ENCODE measurements at regions not wholly inside any gene's neighbourhood (a gene's known extent, or its start where the extent isn't known, plus 50 kb on each side); places are given as distances from the start of the nearest gene placed in this dataset.

- no peak overlapping the region for H3K4me2 ChIP-seq (ENCODE audit: control insufficient read depth, insufficient read depth)
- no peaks in the 10 kb centered on the region for H4K20me1 ChIP-seq (ENCODE audit: control insufficient read depth, insufficient read depth)
- DNase-seq (ENCODE audit: low read depth, low spot score) (peak; percentile 38), FAIRE-seq (no peak), ATAC-seq (peak; percentile 90)
- ChIA-PET SMC1A (ENCODE audit: uncharacterized antibody, unreplicated experiment) (interaction anchor here (0.6 to 6.2 kb wide), 18 partner anchors 10 to 436 kb away, joined by 3 to 42 read pairs (median 3); no protein-coding TSS in a partner anchor), CTCF (interaction anchor here (1.2 to 2.3 kb wide), 3 partner anchors 21 to 82 kb away, joined by 3 to 7 read pairs (median 4); no protein-coding TSS in a partner anchor), POLR2A (interaction anchor here (0.6 to 1.2 kb wide), 2 partner anchors 23 to 24 kb away, joined by 3 to 4 read pairs; no protein-coding TSS in a partner anchor), RAD21 (ENCODE audit: unreplicated experiment) (interaction anchor here (0.7 to 2.5 kb wide), 6 partner anchors 13 to 1469 kb away, joined by 3 to 10 read pairs (median 4); no protein-coding TSS in a partner anchor)
- H3K79me2 ChIP-seq (ENCODE audit: control insufficient read depth, insufficient read depth, low read length) = no peaks in the 10 kb centered on the region
- intact Hi-C loops (cut with micrococcal nuclease; ENCODE audit: unreplicated experiment) = no loop called here
- no peaks in the 10 kb centered on the region for H3K36me3 ChIP-seq (ENCODE audit: control insufficient read depth in 2 of 2, insufficient read depth in 2 of 2, low read length in 1 of 2)
- H3K9ac ChIP-seq (ENCODE audit: control insufficient read depth, insufficient read depth, low read length) = no peak overlapping the region
- H3K27ac ChIP-seq (ENCODE audit: control insufficient read depth, insufficient read depth) = no peak overlapping the region
- no peak for TF ChIP-seq ZNF384 (IDR thresholded peaks at IDR 0.05; ENCODE audit: borderline replicate concordance, low read depth, low read length)
- no peak for TF ChIP-seq HDAC2 (IDR thresholded peaks at IDR 0.05)
- TF ChIP-seq NBN (IDR thresholded peaks at IDR 0.05) = peak; percentile 48
- 0 out of 2 replicates have a peak, but pooled peaks have one; percentile 25 for TF ChIP-seq IKZF1 (conservative IDR thresholded peaks at IDR 0.05)
- TF ChIP-seq BCLAF1 (IDR thresholded peaks at IDR 0.05) = no peak
- peak; percentile 27; the same call in 1 of the 2 replicates for TF ChIP-seq RELB (IDR thresholded peaks at IDR 0.05; ENCODE audit: low read depth)
- TF ChIP-seq, protein P1, sequence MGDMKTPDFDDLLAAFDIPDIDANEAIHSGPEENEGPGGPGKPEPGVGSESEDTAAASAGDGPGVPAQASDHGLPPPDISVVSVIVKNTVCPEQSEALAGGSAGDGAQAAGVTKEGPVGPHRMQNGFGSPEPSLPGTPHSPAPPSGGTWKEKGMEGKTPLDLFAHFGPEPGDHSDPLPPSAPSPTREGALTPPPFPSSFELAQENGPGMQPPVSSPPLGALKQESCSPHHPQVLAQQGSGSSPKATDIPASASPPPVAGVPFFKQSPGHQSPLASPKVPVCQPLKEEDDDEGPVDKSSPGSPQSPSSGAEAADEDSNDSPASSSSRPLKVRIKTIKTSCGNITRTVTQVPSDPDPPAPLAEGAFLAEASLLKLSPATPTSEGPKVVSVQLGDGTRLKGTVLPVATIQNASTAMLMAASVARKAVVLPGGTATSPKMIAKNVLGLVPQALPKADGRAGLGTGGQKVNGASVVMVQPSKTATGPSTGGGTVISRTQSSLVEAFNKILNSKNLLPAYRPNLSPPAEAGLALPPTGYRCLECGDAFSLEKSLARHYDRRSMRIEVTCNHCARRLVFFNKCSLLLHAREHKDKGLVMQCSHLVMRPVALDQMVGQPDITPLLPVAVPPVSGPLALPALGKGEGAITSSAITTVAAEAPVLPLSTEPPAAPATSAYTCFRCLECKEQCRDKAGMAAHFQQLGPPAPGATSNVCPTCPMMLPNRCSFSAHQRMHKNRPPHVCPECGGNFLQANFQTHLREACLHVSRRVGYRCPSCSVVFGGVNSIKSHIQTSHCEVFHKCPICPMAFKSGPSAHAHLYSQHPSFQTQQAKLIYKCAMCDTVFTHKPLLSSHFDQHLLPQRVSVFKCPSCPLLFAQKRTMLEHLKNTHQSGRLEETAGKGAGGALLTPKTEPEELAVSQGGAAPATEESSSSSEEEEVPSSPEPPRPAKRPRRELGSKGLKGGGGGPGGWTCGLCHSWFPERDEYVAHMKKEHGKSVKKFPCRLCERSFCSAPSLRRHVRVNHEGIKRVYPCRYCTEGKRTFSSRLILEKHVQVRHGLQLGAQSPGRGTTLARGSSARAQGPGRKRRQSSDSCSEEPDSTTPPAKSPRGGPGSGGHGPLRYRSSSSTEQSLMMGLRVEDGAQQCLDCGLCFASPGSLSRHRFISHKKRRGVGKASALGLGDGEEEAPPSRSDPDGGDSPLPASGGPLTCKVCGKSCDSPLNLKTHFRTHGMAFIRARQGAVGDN (IDR thresholded peaks at IDR 0.05) = 0 out of 2 replicates have a peak, but pooled peaks have one; percentile 19
- WGBS (ENCODE audit: insufficient coverage, insufficient replicate concordance, low lambda C conversion rate, missing lambda C conversion rate) = 19% methylated on average over 4 of the region's 4 CpGs
- no TSS peak for BruUV-seq (replicated peaks)
- no peaks in the 10 kb centered on the region for H3K9me3 ChIP-seq (replicated peaks; ENCODE audit: control insufficient read depth, insufficient read depth, low read length)
- no peak overlapping the region for H2AFZ ChIP-seq (ENCODE audit: control insufficient read depth, low read depth, low read length)
- in situ Hi-C loops (cut with MboI) = no loop called here
- no peaks in the 10 kb centered on the region for H3K27me3 ChIP-seq (replicated peaks in 1 of 2; ENCODE audit: control insufficient read depth in 2 of 2, insufficient read depth in 2 of 2, low read length in 1 of 2)
- H3K4me3 ChIP-seq = no peak overlapping the region
- H3K4me1 ChIP-seq (ENCODE audit: control insufficient read depth, insufficient read depth, low read length) = no peaks in the 10 kb centered on the region
Measured at GRCh38 chr13:81406639-81407292, 1065.8 kb upstream of the SPRY2 start.

Data from GM12878 (cell line).